H9 (cell line): ENCODE measurements at regions not wholly inside any gene's neighbourhood (a gene's known extent, or its start where the extent isn't known, plus 50 kb on each side); places are given as distances from the start of the nearest gene placed in this dataset.

Experiments used
- DNase-seq: peaks from one replicate; pipeline ENCODE4 v3.0.0-alpha.2; 2017
- H2AFZ ChIP-seq: one replicate; pipeline ENCODE4 v1.6.1; 2013; ENCODE audit warnings: mild to moderate bottlenecking, low read length, control low read depth, moderate library complexity
- H2AK5ac ChIP-seq: 2 replicates; pipeline ENCODE4 v1.6.1; 2013; ENCODE audit warnings: low read length, control low read depth, mixed read lengths; ENCODE audit not compliant: insufficient read length
- H2BK120ac ChIP-seq: one replicate; pipeline ENCODE4 v1.6.1; 2013; ENCODE audit warnings: low read depth, mild to moderate bottlenecking, low read length, control low read depth, inconsistent platforms; ENCODE audit not compliant: poor library complexity, severe bottlenecking
- H2BK12ac ChIP-seq: 2 replicates; pipeline ENCODE4 v1.6.1; 2013; ENCODE audit warnings: low read length, control low read depth, mixed read lengths, low read depth; ENCODE audit not compliant: insufficient read length
- H2BK15ac ChIP-seq: 2 replicates; pipeline ENCODE4 v1.6.1; 2013; ENCODE audit warnings: low read depth, low read length, control low read depth
- H2BK20ac ChIP-seq: one replicate; pipeline ENCODE4 v1.6.1; 2013; ENCODE audit warnings: low read depth, mild to moderate bottlenecking, low read length, control low read depth, inconsistent platforms; ENCODE audit not compliant: poor library complexity, severe bottlenecking
- H2BK5ac ChIP-seq: 2 replicates; pipeline ENCODE4 v1.6.1; 2013; ENCODE audit warnings: low read length, control low read depth, mixed read lengths; ENCODE audit not compliant: insufficient read length
- H3K14ac ChIP-seq: 2 replicates; pipeline ENCODE4 v1.6.1; 2013; ENCODE audit warnings: low read length, control low read depth; ENCODE audit not compliant: insufficient read depth
- H3K18ac ChIP-seq: 2 replicates; pipeline ENCODE4 v1.6.1; 2013; ENCODE audit warnings: low read depth, mild to moderate bottlenecking, mixed read lengths, low read length, control low read depth; ENCODE audit not compliant: insufficient read length
- H3K23ac ChIP-seq: 2 replicates; pipeline ENCODE4 v1.6.1; 2013; ENCODE audit warnings: low read length, control low read depth, mixed read lengths, low read depth; ENCODE audit not compliant: insufficient read length
- H3K23me2 ChIP-seq: 2 replicates; pipeline ENCODE4 v1.6.1; 2013; ENCODE audit warnings: low read depth, mild to moderate bottlenecking, mixed read lengths, low read length, control low read depth; ENCODE audit not compliant: insufficient read length, poor library complexity, severe bottlenecking
- H3K27ac ChIP-seq: 2 replicates; pipeline ENCODE4 v1.5.1; 2013; ENCODE audit warnings: low read length, control low read depth, mixed read lengths, low read depth; ENCODE audit not compliant: insufficient read length
- H3K27me3 ChIP-seq: 2 replicates; pipeline ENCODE4 v1.6.1; 2013; ENCODE audit warnings: low read length, control low read depth, inconsistent platforms; ENCODE audit not compliant: insufficient read depth
- H3K4ac ChIP-seq: 2 replicates; pipeline ENCODE4 v1.6.1; 2013; ENCODE audit warnings: low read depth, mild to moderate bottlenecking, control low read depth, inconsistent platforms, low read length, moderate library complexity
- H3K4me1 ChIP-seq: 2 replicates; pipeline ENCODE4 v1.6.1; 2013; ENCODE audit warnings: low read length, control low read depth, inconsistent platforms; ENCODE audit not compliant: insufficient read depth
- H3K4me2 ChIP-seq: 2 replicates; pipeline ENCODE4 v1.6.1; 2013; ENCODE audit warnings: low read length, control low read depth, mixed read lengths; ENCODE audit not compliant: insufficient read length, insufficient read depth
- H3K56ac ChIP-seq: 2 replicates; pipeline ENCODE4 v1.6.1; 2013; ENCODE audit warnings: low read depth, mild to moderate bottlenecking, mixed read lengths, low read length, control low read depth; ENCODE audit not compliant: insufficient read length
- H3K79me1 ChIP-seq: 2 replicates; pipeline ENCODE4 v1.6.1; 2013; ENCODE audit warnings: low read depth, mild to moderate bottlenecking, moderate library complexity, low read length, control low read depth, inconsistent platforms; ENCODE audit not compliant: insufficient read depth, poor library complexity, severe bottlenecking
- H3K79me2 ChIP-seq: 2 replicates; pipeline ENCODE4 v1.6.1; 2013; ENCODE audit warnings: low read length, control low read depth, inconsistent platforms; ENCODE audit not compliant: insufficient read depth
- H3K9ac ChIP-seq: 2 replicates; pipeline ENCODE4 v1.6.1; 2013; ENCODE audit warnings: low read length, control low read depth, mixed read lengths; ENCODE audit not compliant: insufficient read length; ENCODE audit errors: extremely low read depth
- H3K9me3 ChIP-seq: one replicate; pipeline ENCODE4 v1.6.1; 2013; ENCODE audit warnings: low read depth, low read length, inconsistent platforms; ENCODE audit not compliant: control insufficient read depth
- H3T11ph ChIP-seq: one replicate; pipeline ENCODE4 v1.6.1; 2013; ENCODE audit warnings: mild to moderate bottlenecking, low read length, control low read depth, inconsistent platforms
- H4K20me1 ChIP-seq: one replicate; pipeline ENCODE4 v1.6.1; 2013; ENCODE audit not compliant: control insufficient read depth, insufficient read length, insufficient read depth
- H4K5ac ChIP-seq: 2 replicates; pipeline ENCODE4 v1.6.1; 2013; ENCODE audit warnings: low read depth, mild to moderate bottlenecking, mixed read lengths, low read length, control low read depth; ENCODE audit not compliant: insufficient read length
- H4K8ac ChIP-seq: replicated peaks from 2 replicates; pipeline ENCODE4 v1.6.1; 2013; ENCODE audit warnings: low read length, control low read depth, mixed read lengths, low read depth; ENCODE audit not compliant: insufficient read length
- H4K91ac ChIP-seq: 2 replicates; pipeline ENCODE4 v1.6.1; 2013; ENCODE audit warnings: low read depth, mild to moderate bottlenecking, moderate library complexity, mixed read lengths, low read length, control low read depth; ENCODE audit not compliant: insufficient read length
- H3K27ac Mint-ChIP-seq, 3 experiments: 2 replicates in 2 of 3; 3 replicates in 1 of 3; pipeline ENCODE4 v1.8.0; 2020 to 2021; ENCODE audit warnings: mixed read lengths in 3 of 3, mild to moderate bottlenecking in 1 of 3, moderate library complexity in 1 of 3
- H3K27me3 Mint-ChIP-seq: 2 replicates; pipeline ENCODE4 v1.8.0; 2021; ENCODE audit warnings: low read depth, mild to moderate bottlenecking, moderate library complexity, mixed read lengths
- H3K36me3 Mint-ChIP-seq, 3 experiments: 2 replicates in 2 of 3; 3 replicates in 1 of 3; pipeline ENCODE4 v1.8.0; 2020 to 2021; ENCODE audit warnings: low read depth in 3 of 3, mixed read lengths in 3 of 3; ENCODE audit not compliant: insufficient read depth in 1 of 3
- H3K4me1 Mint-ChIP-seq, 2 experiments: 2 replicates each; pipeline ENCODE4 v1.8.0; 2020; ENCODE audit warnings: mixed read lengths in 2 of 2
- H3K4me3 Mint-ChIP-seq, 2 experiments: 2 replicates in 1 of 2; 3 replicates in 1 of 2; pipeline ENCODE4 v1.8.0; 2020 to 2021; ENCODE audit warnings: mild to moderate bottlenecking in 2 of 2, mixed read lengths in 2 of 2, moderate library complexity in 1 of 2
- H3K9me3 Mint-ChIP-seq, 2 experiments: 2 replicates in 1 of 2; 3 replicates in 1 of 2; pipeline ENCODE4 v1.8.0; 2020; ENCODE audit warnings: mild to moderate bottlenecking in 2 of 2, mixed read lengths in 2 of 2, moderate library complexity in 1 of 2
- CTCF ChIP-seq: fragments of 200-600 bp; sonication (generic); conservative IDR thresholded peaks from 3 replicates; pipeline ENCODE4 v1.8.0; 2021; ENCODE audit warnings: antibody characterized with exemption, mild to moderate bottlenecking
- WGBS: extraction: QIAGEN DNeasy Blood & Tissue Kit; methylation state at CpG from one replicate; pipeline ENCODE4 v1.1.7; 2013; ENCODE audit warnings: missing lambda C conversion rate, low lambda C conversion rate, mixed read lengths; ENCODE audit not compliant: insufficient read length; ENCODE audit errors: extremely low coverage; 5-methylcytosine and 5-hydroxymethylcytosine counted together

DNA sequence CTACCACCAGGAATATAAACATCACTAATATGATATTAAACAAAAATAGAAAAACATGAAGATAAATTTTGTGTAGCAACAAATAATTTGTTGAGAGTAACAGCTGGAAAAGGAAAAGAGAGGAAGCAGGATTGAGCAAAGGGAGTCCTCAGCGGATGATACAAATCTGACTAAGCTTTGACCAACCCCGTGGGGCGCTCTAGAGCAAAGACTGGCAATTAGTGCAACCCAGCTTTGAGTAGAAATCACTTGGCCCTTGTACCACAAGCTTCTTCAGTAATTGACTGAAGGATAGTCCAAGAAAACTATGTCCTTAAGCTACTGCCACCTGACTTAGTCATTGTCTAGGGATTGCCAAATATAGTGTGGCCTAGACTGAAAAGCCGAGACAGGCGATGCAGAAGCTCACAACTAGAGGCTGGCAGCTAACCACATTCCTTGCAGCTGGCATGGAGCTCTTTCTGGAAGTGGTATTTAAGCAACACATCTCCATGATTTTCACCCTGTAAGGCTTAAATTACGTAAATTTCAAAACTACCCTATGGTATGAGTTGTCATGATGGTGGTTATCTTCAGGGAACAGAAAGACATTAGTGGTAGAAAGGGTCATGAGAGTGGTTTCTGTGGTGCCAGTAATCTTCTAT lies 396.0 kb downstream of the PDGFC start:
- H3K56ac ChIP-seq = no peak overlapping the region
- Mint-ChIP-seq H3K27ac (no peak overlapping the region), H3K4me3 (no peak overlapping the region), H3K9me3 (no peaks in the 10 kb centered on the region), H3K27me3 (no peaks in the 10 kb centered on the region), H3K36me3 (no peaks in the 10 kb centered on the region), H3K4me1 (peaks cover 5% of the 10 kb centered on the region in 2 experiments; a peak in 3 of 4 replicates)
- no peak overlapping the region for H3K9ac ChIP-seq
- H4K20me1 ChIP-seq = no peaks in the 10 kb centered on the region
- H3K23me2 ChIP-seq = no peaks in the 10 kb centered on the region
- H4K5ac ChIP-seq = no peak overlapping the region
- DNase-seq = peak; percentile 52
- no peaks in the 10 kb centered on the region for H3K79me2 ChIP-seq
- H3K4me1 ChIP-seq = no peaks in the 10 kb centered on the region
- no peak overlapping the region for H3K4ac ChIP-seq
- H4K91ac ChIP-seq = no peak overlapping the region
- peak; percentile 63 for TF ChIP-seq CTCF
- WGBS = no CpG with 5 or more reads among the region's 6 CpGs
- no peak overlapping the region for H2BK20ac ChIP-seq
- H3K27ac ChIP-seq = no peak overlapping the region
- no peak overlapping the region for H2AK5ac ChIP-seq
- no peak overlapping the region for H2AFZ ChIP-seq
- no peak overlapping the region for H2BK15ac ChIP-seq
- H3K79me1 ChIP-seq = no peaks in the 10 kb centered on the region
- H2BK120ac ChIP-seq = no peak overlapping the region
- no peaks in the 10 kb centered on the region for H3K27me3 ChIP-seq
- H3K23ac ChIP-seq = no peak overlapping the region
- H4K8ac ChIP-seq = no peak overlapping the region
- no peak overlapping the region for H3K18ac ChIP-seq
- no peak overlapping the region for H3K14ac ChIP-seq
- H2BK12ac ChIP-seq = no peak overlapping the region
- H2BK5ac ChIP-seq = no peak overlapping the region
- no peak overlapping the region for H3T11ph ChIP-seq
- no peaks in the 10 kb centered on the region for H3K9me3 ChIP-seq
- H3K4me2 ChIP-seq = no peak overlapping the region
